ENCODE measurements at regions not wholly inside any gene's neighbourhood (a gene's known extent, or its start where the extent isn't known, plus 50 kb on each side); places are given as distances from the start of the nearest gene placed in this dataset.

GRCh38 chr7:42432644-42433043, 195.6 kb upstream of the GLI3 start:
- TF ChIP-seq CTCF (IDR thresholded peaks at IDR 0.05 in 2 of 3, conservative IDR thresholded peaks at IDR 0.05 in 1 of 3; ENCODE audit: borderline replicate concordance in 1 of 3, insufficient read depth in 1 of 3, low read depth in 2 of 3, low read length in 2 of 3) (no peak), REST (IDR thresholded peaks at IDR 0.05; ENCODE audit: low read depth) (no peak), POLR2A (IDR thresholded peaks at IDR 0.05; ENCODE audit: borderline replicate concordance, extremely low read depth, insufficient read depth, insufficient read length) (no peak), ZFX (IDR thresholded peaks at IDR 0.05) (no peak), MAX (IDR thresholded peaks at IDR 0.05) (no peak), POLR2AphosphoS5 (IDR thresholded peaks at IDR 0.05; ENCODE audit: low read depth, low read length) (no peak), TCF7L2 (IDR thresholded peaks at IDR 0.05; ENCODE audit: borderline replicate concordance, extremely low read depth, insufficient read depth, insufficient read length) (no peak), EZH2 (IDR thresholded peaks at IDR 0.05) (no peak), EGR1 (IDR thresholded peaks at IDR 0.05; ENCODE audit: low read depth) (no peak), ATF3 (IDR thresholded peaks at IDR 0.05) (no peak), YY1 (IDR thresholded peaks at IDR 0.05; ENCODE audit: extremely low read depth, insufficient replicate concordance, low read depth, low read length) (no peak), SP1 (IDR thresholded peaks at IDR 0.05; ENCODE audit: low read depth) (no peak)
